Stimulated activated CD4-positive, alpha-beta T cell treated with anti-CD3 and anti-CD28 coated beads, Interleukin-12 subunit alpha, Interleukin-12 subunit beta, amount 100 ng/mL, for 4 hours (primary cell): ENCODE measurements at regions not wholly inside any gene's neighbourhood (a gene's known extent, or its start where the extent isn't known, plus 50 kb on each side); places are given as distances from the start of the nearest gene placed in this dataset.

Experiments used
- DNase-seq: peaks from one replicate; pipeline ENCODE4 v3.0.0-alpha.2; 2020

GRCh38 chr13:76406243-76406642, 480.0 kb downstream of the KCTD12 start:
- DNase-seq: no peak

- no peak for DNase-seq
Measured at GRCh38 chr13:76398425-76398824, 487.8 kb downstream of the KCTD12 start.

GRCh38 chr13:76397413-76397812, 488.8 kb downstream of the KCTD12 start:
- DNase-seq: no peak

GRCh38 chr13:76389321-76389720, 496.9 kb downstream of the KCTD12 start:
- no peak for DNase-seq

- DNase-seq: no peak
Measured at GRCh38 chr13:76387566-76387965, 498.6 kb downstream of the KCTD12 start.

- no peak for DNase-seq
Measured at GRCh38 chr13:76386321-76386720, 499.9 kb downstream of the KCTD12 start.

GRCh38 chr13:76385586-76385985, 500.6 kb downstream of the KCTD12 start:
- no peak for DNase-seq

GRCh38 chr13:76383676-76384461, 502.3 kb downstream of the KCTD12 start:
- DNase-seq: no peak

GRCh38 chr13:76380446-76381065, 505.6 kb downstream of the KCTD12 start:
- DNase-seq: no peak

GRCh38 chr13:76379341-76380105, 506.7 kb downstream of the KCTD12 start:
- no peak for DNase-seq

- no peak for DNase-seq
Measured at GRCh38 chr13:76378767-76379166, 507.4 kb downstream of the KCTD12 start.

- DNase-seq: no peak
Measured at GRCh38 chr13:76363682-76364289, 522.4 kb downstream of the KCTD12 start.

- DNase-seq: no peak
Measured at GRCh38 chr13:76361868-76362267, 524.3 kb downstream of the KCTD12 start.

GRCh38 chr13:76351541-76352229, 534.5 kb downstream of the KCTD12 start:
- DNase-seq: no peak

GRCh38 chr13:76350399-76350798, 535.8 kb downstream of the KCTD12 start:
- no peak for DNase-seq

GRCh38 chr13:76349700-76350099, 536.5 kb downstream of the KCTD12 start:
- DNase-seq: no peak

- no peak for DNase-seq
Measured at GRCh38 chr13:76339649-76340048, 546.6 kb downstream of the KCTD12 start.

GRCh38 chr13:76338003-76338402, 548.2 kb downstream of the KCTD12 start:
- no peak for DNase-seq

- DNase-seq: no peak
Measured at GRCh38 chr13:76336889-76337844, 549.0 kb downstream of the KCTD12 start.

- DNase-seq: no peak
Measured at GRCh38 chr13:76335463-76335862, 550.7 kb downstream of the KCTD12 start.

GRCh38 chr13:76331943-76332712, 554.1 kb downstream of the KCTD12 start:
- no peak for DNase-seq
